ENCODE measurements at regions not wholly inside any gene's neighbourhood (a gene's known extent, or its start where the extent isn't known, plus 50 kb on each side); places are given as distances from the start of the nearest gene placed in this dataset.

DNA sequence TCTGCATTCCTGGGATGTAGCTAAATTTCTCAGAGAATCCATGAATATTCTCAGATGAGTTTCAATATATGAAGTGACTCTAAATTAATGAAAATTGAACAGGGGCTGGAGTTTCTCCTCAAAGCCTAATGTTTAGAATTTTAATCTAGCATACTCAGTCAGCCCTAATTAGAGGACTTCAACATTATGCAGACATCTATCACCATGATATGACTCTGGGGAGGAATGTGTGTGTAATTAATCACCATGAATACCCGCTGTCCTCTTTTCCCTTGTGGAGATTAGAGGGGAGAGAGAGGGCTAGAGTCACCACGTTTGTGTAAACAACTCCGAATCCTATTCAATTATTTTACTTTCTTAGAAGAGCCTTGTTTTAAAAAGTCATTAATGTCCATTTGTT is 698.6 kb upstream of the MDGA2 start:
- ChIA-PET CTCF (no interaction called here), POLR2A (no interaction called here)
- DNase-seq (no peak), ATAC-seq (ENCODE audit: low read depth) (no peak)
- no peak overlapping the region for H3K27ac Mint-ChIP-seq
- Histone ChIP-seq H3K4me2 (replicated peaks; ENCODE audit: low read depth, low read length, poor library complexity, severe bottlenecking) (no peak overlapping the region), H3K36me3 (replicated peaks in 1 of 2; ENCODE audit: control extremely low read depth in 1 of 2, control insufficient read depth in 1 of 2, extremely low read depth in 1 of 2, insufficient read depth in 2 of 2, low read length in 1 of 2) (no peaks in the 10 kb centered on the region), H3K9me3 (ENCODE audit: control extremely low read depth in 1 of 3, control insufficient read depth in 2 of 3, insufficient read depth in 1 of 3, low read length in 2 of 3) (peaks cover 0 to 5% (median 0%) of the 10 kb centered on the region in 3 donors), H3K27ac (ENCODE audit: low read length in 2 of 2) (no peak overlapping the region), H3K27me3 (replicated peaks in 1 of 4; ENCODE audit: control extremely low read depth in 1 of 4, control insufficient read depth in 3 of 4, insufficient read depth in 4 of 4, low read length in 3 of 4) (no peaks in the 10 kb centered on the region), H3K79me2 (ENCODE audit: control insufficient read depth, insufficient read depth, low read length) (no peaks in the 10 kb centered on the region), H3K4me1 (ENCODE audit: control insufficient read depth in 2 of 2, insufficient read depth in 2 of 2, low read length in 2 of 2) (no peaks in the 10 kb centered on the region), H2AFZ (ENCODE audit: insufficient read depth, low read depth, low read length, poor library complexity, severe bottlenecking) (no peak overlapping the region), H3K4me3 (ENCODE audit: control extremely low read depth in 1 of 5, extremely low read depth in 1 of 5, insufficient read depth in 1 of 5, low read depth in 2 of 5, low read length in 4 of 5) (no peak overlapping the region), H4K20me1 (ENCODE audit: control insufficient read depth, insufficient read depth, low read length, poor library complexity, severe bottlenecking) (no peaks in the 10 kb centered on the region), H3K9ac (ENCODE audit: low read length) (no peak overlapping the region)
- H3K27me3 Mint-ChIP-seq, result no peaks in the 10 kb centered on the region
- intact Hi-C loops (cut with micrococcal nuclease), result no loop called here
- H3K4me1 Mint-ChIP-seq, result no peaks in the 10 kb centered on the region
- TF ChIP-seq, protein P1, sequence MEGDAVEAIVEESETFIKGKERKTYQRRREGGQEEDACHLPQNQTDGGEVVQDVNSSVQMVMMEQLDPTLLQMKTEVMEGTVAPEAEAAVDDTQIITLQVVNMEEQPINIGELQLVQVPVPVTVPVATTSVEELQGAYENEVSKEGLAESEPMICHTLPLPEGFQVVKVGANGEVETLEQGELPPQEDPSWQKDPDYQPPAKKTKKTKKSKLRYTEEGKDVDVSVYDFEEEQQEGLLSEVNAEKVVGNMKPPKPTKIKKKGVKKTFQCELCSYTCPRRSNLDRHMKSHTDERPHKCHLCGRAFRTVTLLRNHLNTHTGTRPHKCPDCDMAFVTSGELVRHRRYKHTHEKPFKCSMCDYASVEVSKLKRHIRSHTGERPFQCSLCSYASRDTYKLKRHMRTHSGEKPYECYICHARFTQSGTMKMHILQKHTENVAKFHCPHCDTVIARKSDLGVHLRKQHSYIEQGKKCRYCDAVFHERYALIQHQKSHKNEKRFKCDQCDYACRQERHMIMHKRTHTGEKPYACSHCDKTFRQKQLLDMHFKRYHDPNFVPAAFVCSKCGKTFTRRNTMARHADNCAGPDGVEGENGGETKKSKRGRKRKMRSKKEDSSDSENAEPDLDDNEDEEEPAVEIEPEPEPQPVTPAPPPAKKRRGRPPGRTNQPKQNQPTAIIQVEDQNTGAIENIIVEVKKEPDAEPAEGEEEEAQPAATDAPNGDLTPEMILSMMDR (IDR thresholded peaks at IDR 0.05), result no peak
- no peak for TF ChIP-seq EZH2 (IDR thresholded peaks at IDR 0.05; ENCODE audit: borderline replicate concordance, insufficient read depth, low read depth, low read length, poor library complexity, severe bottlenecking)
- WGBS (ENCODE audit: insufficient coverage), result no CpG with 5 or more reads among the region's 3 CpGs
- H3K4me3 Mint-ChIP-seq, result no peak overlapping the region
- no peaks in the 10 kb centered on the region for H3K9me3 Mint-ChIP-seq (ENCODE audit: insufficient read depth)

DNA sequence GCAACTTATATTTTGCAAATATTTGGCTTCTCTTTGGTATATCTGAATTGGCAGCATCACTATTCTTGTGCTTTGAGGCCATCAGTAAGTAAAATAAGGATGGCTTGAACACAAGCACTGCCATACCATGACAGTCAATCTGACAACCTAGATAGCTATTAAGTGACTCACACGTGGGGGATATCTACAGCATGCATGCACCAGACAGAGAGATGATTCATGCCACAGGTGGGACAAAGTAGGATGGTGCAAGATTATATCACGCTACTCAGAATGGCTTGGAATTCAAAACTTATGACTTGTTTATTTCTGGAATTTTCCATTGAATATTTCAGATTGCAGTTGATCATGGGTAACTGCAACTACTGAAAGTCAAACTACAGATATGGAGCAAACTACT is 675.6 kb upstream of the MDGA2 start:
- H3K9ac ChIP-seq (ENCODE audit: low read length), result no peak overlapping the region
- TF ChIP-seq EZH2 (IDR thresholded peaks at IDR 0.05; ENCODE audit: borderline replicate concordance, insufficient read depth, low read depth, low read length, poor library complexity, severe bottlenecking), result no peak
- TF ChIP-seq, protein P1 (IDR thresholded peaks at IDR 0.05), result no peak
- no peak overlapping the region for H3K27ac ChIP-seq (ENCODE audit: low read length in 2 of 2)
- DNase-seq, result no peak
- Mint-ChIP-seq H3K4me3 (no peak overlapping the region), H3K27me3 (no peaks in the 10 kb centered on the region), H3K4me1 (no peaks in the 10 kb centered on the region), H3K9me3 (ENCODE audit: insufficient read depth) (no peaks in the 10 kb centered on the region), H3K27ac (no peak overlapping the region)
- H3K36me3 ChIP-seq (replicated peaks in 1 of 2; ENCODE audit: control extremely low read depth in 1 of 2, control insufficient read depth in 1 of 2, extremely low read depth in 1 of 2, insufficient read depth in 2 of 2, low read length in 1 of 2), result no peaks in the 10 kb centered on the region
- no peaks in the 10 kb centered on the region for H3K27me3 ChIP-seq (replicated peaks in 1 of 4; ENCODE audit: control extremely low read depth in 1 of 4, control insufficient read depth in 3 of 4, insufficient read depth in 4 of 4, low read length in 3 of 4)
- no peak for ATAC-seq (ENCODE audit: low read depth)
- WGBS (ENCODE audit: insufficient coverage), result no CpG with 5 or more reads among the region's 2 CpGs
- no peaks in the 10 kb centered on the region for H3K4me1 ChIP-seq (ENCODE audit: control insufficient read depth in 2 of 2, insufficient read depth in 2 of 2, low read length in 2 of 2)
- no peaks in the 10 kb centered on the region for H3K9me3 ChIP-seq (ENCODE audit: control extremely low read depth in 1 of 3, control insufficient read depth in 2 of 3, insufficient read depth in 1 of 3, low read length in 2 of 3)
- no peak overlapping the region for H2AFZ ChIP-seq (ENCODE audit: insufficient read depth, low read depth, low read length, poor library complexity, severe bottlenecking)
- CTCF ChIA-PET, result no interaction called here
- no peaks in the 10 kb centered on the region for H4K20me1 ChIP-seq (ENCODE audit: control insufficient read depth, insufficient read depth, low read length, poor library complexity, severe bottlenecking)
- POLR2A ChIA-PET, result no interaction called here
- intact Hi-C loops (cut with micrococcal nuclease), result no loop called here
- H3K79me2 ChIP-seq (ENCODE audit: control insufficient read depth, insufficient read depth, low read length), result no peaks in the 10 kb centered on the region
- no peak overlapping the region for H3K4me2 ChIP-seq (replicated peaks; ENCODE audit: low read depth, low read length, poor library complexity, severe bottlenecking)
- no peak overlapping the region for H3K4me3 ChIP-seq (ENCODE audit: control extremely low read depth in 1 of 5, extremely low read depth in 1 of 5, insufficient read depth in 1 of 5, low read depth in 2 of 5, low read length in 4 of 5)
